NCI-H82 (cell line): ENCODE measurements at regions not wholly inside any gene's neighbourhood (a gene's known extent, or its start where the extent isn't known, plus 50 kb on each side); places are given as distances from the start of the nearest gene placed in this dataset.

ENCODE experiments used
- DNase-seq: peaks from one replicate; lab custom pipeline; 2025; lab: John Stamatoyannopoulos, UW

DNA sequence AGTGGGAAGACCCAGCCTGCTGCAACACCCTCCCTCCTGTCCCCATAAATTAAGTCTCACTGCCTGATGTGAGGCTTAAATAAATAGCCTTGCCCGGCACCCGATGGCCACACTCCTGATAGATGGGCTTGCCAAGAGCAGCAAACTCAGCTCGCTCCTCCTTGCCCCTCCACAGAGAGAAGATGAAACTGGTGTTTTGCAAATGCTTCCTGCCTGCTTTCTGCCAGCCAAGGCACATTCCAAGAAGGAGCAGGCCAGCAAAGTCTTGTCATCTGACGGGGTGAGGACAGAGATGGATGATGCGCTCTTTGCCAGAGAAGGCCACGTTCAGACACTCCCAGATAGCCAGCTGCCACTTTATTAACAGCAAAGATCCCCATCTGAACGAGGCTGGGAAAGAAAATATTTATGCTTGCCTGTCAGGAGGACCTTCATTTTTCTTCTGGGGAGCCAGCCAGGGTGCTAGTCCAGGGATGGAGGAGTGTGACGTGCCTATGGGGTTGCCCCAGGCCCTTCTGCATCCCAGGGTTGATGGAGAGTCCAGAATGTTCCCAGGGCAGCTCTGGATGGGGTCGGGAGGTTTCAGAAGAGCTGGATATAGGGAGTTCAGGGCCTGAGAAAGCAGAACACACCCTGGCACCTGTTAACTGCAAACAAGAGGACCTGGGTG is 265.4 kb downstream of the FOXD2 start:
- no peak for DNase-seq

DNA sequence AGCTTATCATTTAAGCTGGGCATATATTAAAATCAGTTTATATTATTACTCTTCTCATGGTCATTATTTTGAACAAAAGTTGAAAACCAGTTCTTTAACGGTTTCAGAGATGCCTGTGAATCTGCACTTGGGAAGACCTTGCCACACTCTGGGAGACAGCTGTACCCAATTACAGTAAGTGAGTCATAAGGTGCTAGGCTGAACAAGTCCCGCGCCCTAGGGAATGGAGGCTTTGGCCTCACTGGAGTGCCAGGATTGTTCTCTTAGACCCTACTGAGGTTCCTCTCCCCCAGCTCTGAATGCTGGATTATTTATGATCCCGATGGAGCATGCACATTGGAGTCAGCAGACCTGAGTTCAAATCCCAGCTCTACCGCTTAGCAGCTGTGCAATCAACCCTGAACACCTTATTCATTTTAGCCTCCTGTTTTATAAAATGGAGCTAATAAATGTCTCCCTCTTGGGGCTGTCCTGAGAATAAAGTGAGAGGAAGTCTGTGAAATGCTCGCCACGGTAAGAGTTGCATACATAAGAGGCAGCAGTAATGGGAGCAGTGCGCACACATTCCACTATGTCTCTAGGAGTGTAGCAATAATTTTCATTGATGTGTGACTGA is 266.2 kb downstream of the FOXD2 start:
- DNase-seq: peak; percentile 16

DNA sequence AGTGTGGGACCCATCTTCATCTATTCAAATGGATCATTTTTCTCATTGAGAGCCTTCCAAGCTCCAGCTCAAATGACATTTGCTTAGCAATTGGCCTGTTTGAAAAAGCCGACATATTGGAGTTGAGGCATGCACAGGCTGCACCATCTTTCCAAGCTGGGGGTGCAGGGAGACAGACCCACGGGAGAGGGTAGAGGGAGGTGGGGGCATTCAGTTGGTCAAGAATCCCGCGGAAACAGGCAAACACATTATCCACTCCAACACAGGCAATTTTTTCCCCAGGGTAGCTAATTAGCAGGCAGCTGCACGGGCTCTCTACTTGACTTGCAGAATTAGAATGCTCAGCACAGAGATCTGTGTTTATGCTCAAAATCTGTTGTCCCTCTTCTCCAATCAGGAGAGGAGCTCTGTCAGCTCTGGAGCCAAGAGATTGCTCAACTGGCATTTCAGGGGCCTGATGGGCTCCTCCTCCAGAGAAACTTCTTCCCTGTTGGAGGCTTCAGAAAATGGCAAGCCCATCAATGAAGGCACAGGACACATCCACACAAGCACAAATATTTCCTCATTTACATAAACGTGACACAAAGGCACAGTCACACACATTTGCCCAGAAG is 267.8 kb downstream of the FOXD2 start:
- no peak for DNase-seq

DNA sequence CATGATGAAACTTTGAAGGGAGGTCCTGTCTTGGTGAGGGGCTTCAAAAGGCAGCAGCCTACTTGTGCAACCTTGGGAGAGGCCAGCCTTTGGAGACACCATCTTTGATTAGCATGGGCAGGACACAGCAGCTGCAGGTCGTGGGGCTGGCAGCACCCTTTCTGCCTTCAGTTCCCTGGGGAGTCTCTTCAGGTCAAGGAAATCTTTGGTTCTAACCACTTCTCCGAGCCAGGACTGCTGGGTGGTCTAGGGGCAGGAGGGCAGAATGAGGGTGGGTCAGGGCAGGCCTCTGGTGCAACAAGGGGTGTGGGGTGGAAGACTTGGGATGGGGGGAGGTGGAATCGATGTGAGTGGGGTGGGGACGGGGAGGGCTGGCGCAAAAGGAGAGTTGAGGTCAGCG is 269.7 kb downstream of the FOXD2 start:
- no peak for DNase-seq

DNA sequence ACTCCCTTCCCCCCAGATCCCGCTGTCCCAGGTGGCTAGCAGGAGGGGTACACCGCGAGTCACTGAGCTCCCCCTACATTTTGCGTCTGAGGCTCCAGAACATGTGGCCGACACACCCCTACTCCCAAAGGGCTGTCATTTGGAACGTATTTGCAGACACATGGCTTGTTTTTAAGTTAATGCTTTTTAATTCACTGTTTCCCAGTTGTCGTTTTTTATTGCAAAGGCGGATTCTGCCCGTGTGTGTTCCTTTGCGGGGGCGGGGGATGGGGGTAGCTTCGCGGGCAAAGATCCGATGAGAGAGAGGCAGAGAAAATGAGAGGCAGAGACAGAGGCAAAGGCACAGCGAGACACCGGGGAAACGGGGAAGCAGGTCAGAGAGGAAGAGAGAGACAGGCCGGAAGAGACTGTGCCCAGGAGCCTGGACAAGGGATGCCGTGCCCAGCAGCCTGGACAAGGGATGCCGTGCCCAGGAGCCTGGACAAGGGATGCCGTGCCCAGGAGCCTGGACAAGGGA is 270.2 kb downstream of the FOXD2 start:
- DNase-seq: no peak

DNA sequence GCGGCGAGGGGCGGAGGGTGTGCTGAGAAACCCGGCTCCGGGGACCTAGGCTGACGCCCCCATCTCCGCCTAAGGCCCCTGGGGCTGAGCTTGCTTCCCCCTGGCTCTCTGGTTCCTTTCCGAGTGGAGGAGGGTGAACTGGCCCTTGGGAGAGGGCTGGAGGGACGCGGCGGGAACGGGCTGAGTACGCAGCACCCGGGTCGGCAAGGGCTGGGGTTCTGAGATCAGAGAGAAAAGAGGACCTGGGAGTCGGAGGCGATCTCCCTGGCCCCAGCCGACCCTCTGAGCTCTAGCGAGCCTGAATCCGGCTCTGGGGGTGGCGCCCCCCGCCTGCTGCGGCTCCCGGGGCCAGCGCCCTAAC is 270.8 kb downstream of the FOXD2 start:
- no peak for DNase-seq

DNA sequence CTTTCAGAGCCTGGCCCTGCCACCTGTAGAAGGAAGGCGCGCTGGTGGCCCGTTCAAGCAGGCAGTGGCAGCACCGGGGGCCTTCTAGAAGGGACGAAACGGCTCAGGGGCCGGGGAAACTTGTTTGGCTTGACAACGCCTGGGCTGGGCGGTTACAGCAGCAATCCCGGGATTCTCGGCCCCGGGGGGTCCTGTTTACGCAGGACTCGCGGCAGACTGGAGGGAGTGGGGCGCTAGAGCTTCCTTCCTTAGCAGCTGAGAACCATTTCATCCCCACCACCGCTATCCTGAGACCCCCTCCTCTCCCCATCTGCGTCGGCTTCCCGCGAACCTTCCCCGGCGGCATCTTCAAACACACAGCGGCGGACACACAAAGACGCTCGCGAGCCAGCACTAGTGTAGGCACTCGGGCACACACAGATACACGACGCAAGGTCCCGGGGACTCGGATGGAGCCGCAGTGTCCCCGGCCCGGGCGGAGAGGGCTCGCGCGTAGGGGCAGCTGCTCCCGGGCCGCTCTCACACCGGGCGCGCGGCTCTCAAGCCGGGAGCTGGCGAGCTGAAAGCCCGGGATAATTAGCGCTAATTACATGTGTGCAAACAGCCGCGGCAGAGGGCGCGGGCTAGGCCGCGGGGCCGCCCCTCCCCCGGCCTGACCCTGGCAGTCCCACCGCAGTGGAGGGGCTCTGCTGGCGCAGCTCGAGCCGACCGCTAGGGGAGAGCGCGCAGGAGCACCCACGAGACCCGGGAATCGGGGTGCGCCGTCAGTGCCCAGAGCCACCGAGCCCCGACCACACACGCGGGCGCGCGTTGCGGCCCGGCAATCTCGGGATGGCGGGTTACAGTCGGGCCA is 271.4 kb downstream of the FOXD2 start:
- DNase-seq: peak; percentile 85

DNA sequence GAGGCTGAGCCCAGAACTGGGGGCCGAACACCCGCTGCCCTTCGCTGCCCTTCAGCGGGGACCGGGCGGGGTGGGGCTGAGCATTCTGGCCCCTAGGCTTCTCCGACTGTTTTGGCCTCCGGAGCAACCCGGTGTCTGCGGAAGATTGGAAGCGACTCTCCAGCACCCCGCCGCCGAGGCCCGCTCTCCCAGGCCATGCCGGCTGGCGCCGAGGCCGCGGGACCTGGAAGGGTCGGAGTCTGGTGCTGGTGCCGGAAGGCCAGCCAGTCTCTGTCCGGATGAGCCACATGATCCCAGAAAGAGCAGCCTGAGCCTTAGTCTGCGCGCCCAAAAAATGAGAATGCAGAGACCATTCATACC is 272.0 kb downstream of the FOXD2 start:
- DNase-seq: peak; percentile 50

DNA sequence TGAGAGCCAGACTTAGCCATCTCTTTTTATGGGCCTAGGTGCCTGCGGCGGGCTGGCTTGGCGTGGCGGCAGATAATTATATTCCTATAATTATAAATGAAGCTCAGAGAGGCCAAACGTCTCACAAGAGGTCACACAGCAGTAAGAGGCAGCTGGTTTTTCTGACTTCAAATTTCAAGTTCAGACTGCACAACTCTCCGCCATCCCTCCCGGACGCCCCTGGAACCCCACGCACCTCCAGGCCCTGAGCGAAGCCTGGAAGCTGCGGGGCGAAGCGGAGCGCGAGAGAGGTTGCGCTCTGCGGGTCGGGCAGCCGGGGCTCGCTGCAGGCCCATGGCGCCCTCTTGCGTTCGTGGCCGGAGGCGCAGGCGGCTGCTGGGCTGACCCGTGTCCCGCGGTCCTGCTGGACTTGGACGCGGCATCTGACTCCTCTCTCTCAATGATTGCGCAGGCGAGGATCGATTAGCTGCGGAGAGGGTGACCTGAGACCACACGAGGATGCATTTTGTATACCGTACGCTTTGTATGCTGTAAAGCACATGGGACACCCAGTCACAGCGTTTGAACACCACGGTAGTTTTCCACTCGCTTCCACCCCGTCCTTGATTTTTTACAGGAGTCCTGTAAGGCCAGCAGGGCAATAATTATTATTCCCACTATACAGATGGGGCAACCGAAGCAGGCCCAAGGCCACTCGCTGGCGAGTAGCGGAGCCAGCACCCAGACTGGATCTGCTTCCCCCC is 272.7 kb downstream of the FOXD2 start:
- DNase-seq: peak; percentile 66
